ENCODE measurements at regions not wholly inside any gene's neighbourhood (a gene's known extent, or its start where the extent isn't known, plus 50 kb on each side); places are given as distances from the start of the nearest gene placed in this dataset.
"Not testable (repeated sequence)": the region's sequence is repeated elsewhere in the genome, so short reads cannot be mapped to it uniquely, and the experiment has no call there.

GRCh38 chr1:185549906-185550305, 184.3 kb upstream of the HMCN1 start:
- DNase-seq (ENCODE audit: extremely low read depth in 1 of 2, low read depth in 1 of 2) = no peak

GRCh38 chr1:185546029-185546428, 188.2 kb upstream of the HMCN1 start:
- no peak for DNase-seq (ENCODE audit: extremely low read depth in 1 of 2, low read depth in 1 of 2)

- DNase-seq (ENCODE audit: extremely low read depth in 1 of 2, low read depth in 1 of 2) = no peak
Measured at GRCh38 chr1:185541871-185542301, 192.3 kb upstream of the HMCN1 start.

- no peak for DNase-seq (ENCODE audit: extremely low read depth in 1 of 2, low read depth in 1 of 2)
Measured at GRCh38 chr1:185540295-185540694, 193.9 kb upstream of the HMCN1 start.

GRCh38 chr1:185539277-185539943, 194.8 kb upstream of the HMCN1 start:
- DNase-seq (ENCODE audit: extremely low read depth in 1 of 2, low read depth in 1 of 2) = no peak

- DNase-seq (ENCODE audit: extremely low read depth in 1 of 2, low read depth in 1 of 2) = not testable (repeated sequence)
Measured at GRCh38 chr1:185538309-185538898, 195.8 kb upstream of the HMCN1 start.

GRCh38 chr1:185537596-185537995, 196.6 kb upstream of the HMCN1 start:
- no peak for DNase-seq (ENCODE audit: extremely low read depth in 1 of 2, low read depth in 1 of 2)

GRCh38 chr1:185536165-185536920, 197.8 kb upstream of the HMCN1 start:
- DNase-seq (ENCODE audit: extremely low read depth in 1 of 2, low read depth in 1 of 2) = no peak

- no peak for DNase-seq (ENCODE audit: extremely low read depth in 1 of 2, low read depth in 1 of 2)
Measured at GRCh38 chr1:185535621-185536020, 198.6 kb upstream of the HMCN1 start.

GRCh38 chr1:185534801-185535200, 199.4 kb upstream of the HMCN1 start:
- DNase-seq (ENCODE audit: extremely low read depth in 1 of 2, low read depth in 1 of 2) = no peak

- no peak for DNase-seq (ENCODE audit: extremely low read depth in 1 of 2, low read depth in 1 of 2)
Measured at GRCh38 chr1:185533596-185533995, 200.6 kb upstream of the HMCN1 start.

GRCh38 chr1:185532856-185533255, 201.3 kb upstream of the HMCN1 start:
- DNase-seq (ENCODE audit: extremely low read depth in 1 of 2, low read depth in 1 of 2) = no peak

GRCh38 chr1:185531838-185532237, 202.4 kb upstream of the HMCN1 start:
- DNase-seq (ENCODE audit: extremely low read depth in 1 of 2, low read depth in 1 of 2) = no peak

GRCh38 chr1:185530215-185530614, 204.0 kb upstream of the HMCN1 start:
- DNase-seq (ENCODE audit: extremely low read depth in 1 of 2, low read depth in 1 of 2) = no peak

GRCh38 chr1:185529673-185530072, 204.5 kb upstream of the HMCN1 start:
- no peak for DNase-seq (ENCODE audit: extremely low read depth in 1 of 2, low read depth in 1 of 2)

- DNase-seq (ENCODE audit: extremely low read depth in 1 of 2, low read depth in 1 of 2) = no peak
Measured at GRCh38 chr1:185528084-185528676, 206.0 kb upstream of the HMCN1 start.

GRCh38 chr1:185526344-185527307, 207.6 kb upstream of the HMCN1 start:
- DNase-seq (ENCODE audit: extremely low read depth in 1 of 2, low read depth in 1 of 2) = no peak

GRCh38 chr1:185520188-185520920, 203.3 kb upstream of the IVNS1ABP start:
- DNase-seq (ENCODE audit: extremely low read depth in 1 of 2, low read depth in 1 of 2) = no peak

- DNase-seq (ENCODE audit: extremely low read depth in 1 of 2, low read depth in 1 of 2) = no peak
Measured at GRCh38 chr1:185517808-185518419, 200.9 kb upstream of the IVNS1ABP start.

All from activated CD8-positive, alpha-beta memory T cell treated with anti-CD3 and anti-CD28 coated beads for 1 hour (primary cell).